Hypothalamus (tissue), 51 donors: ENCODE measurements at regions not wholly inside any gene's neighbourhood (a gene's known extent, or its start where the extent isn't known, plus 50 kb on each side); places are given as distances from the start of the nearest gene placed in this dataset.
"Not testable (repeated sequence)": the region's sequence is repeated elsewhere in the genome, so short reads cannot be mapped to it uniquely, and the experiment has no call there.

Experiments
- DNase-seq, 51 donors: peaks; one replicate each; lab custom pipeline; 2025; lab: John Stamatoyannopoulos, UW

- DNase-seq: no peak
These were observed 323.8 kb upstream of the ADCY2 start for GRCh38 chr5:7072188-7072587.

- DNase-seq: no peak
These were observed 322.3 kb upstream of the ADCY2 start for GRCh38 chr5:7073666-7074065.

- no peak for DNase-seq
These were observed 321.8 kb upstream of the ADCY2 start for GRCh38 chr5:7074176-7074575.

- no peak for DNase-seq
These were observed 320.5 kb upstream of the ADCY2 start for GRCh38 chr5:7075470-7075869.

GRCh38 chr5:7078101-7078500 is 317.8 kb upstream of the ADCY2 start:
- DNase-seq: no peak

GRCh38 chr5:7078901-7079300 is 317.0 kb upstream of the ADCY2 start:
- DNase-seq: peak in 3 of 51 donors; percentile 4 to 29 (median 13)

GRCh38 chr5:7080501-7080900 is 315.4 kb upstream of the ADCY2 start:
- DNase-seq: no peak

GRCh38 chr5:7087719-7088297 is 308.1 kb upstream of the ADCY2 start:
- no peak for DNase-seq

GRCh38 chr5:7088849-7089248 is 307.1 kb upstream of the ADCY2 start:
- DNase-seq: no peak

- DNase-seq: no peak
These were observed 301.3 kb upstream of the ADCY2 start for GRCh38 chr5:7094626-7095025.

- DNase-seq: no peak
These were observed 299.6 kb upstream of the ADCY2 start for GRCh38 chr5:7096294-7096693.

- no peak for DNase-seq
These were observed 290.6 kb upstream of the ADCY2 start for GRCh38 chr5:7105358-7105757.

GRCh38 chr5:7117961-7118360 is 278.0 kb upstream of the ADCY2 start:
- DNase-seq: no peak

GRCh38 chr5:7131680-7132079 is 264.3 kb upstream of the ADCY2 start:
- no peak for DNase-seq

GRCh38 chr5:7146886-7147285 is 249.1 kb upstream of the ADCY2 start:
- DNase-seq: no peak

- DNase-seq: no peak
These were observed 238.9 kb upstream of the ADCY2 start for GRCh38 chr5:7157083-7157482.

- no peak for DNase-seq
These were observed 226.6 kb upstream of the ADCY2 start for GRCh38 chr5:7169240-7169878.

- not testable (repeated sequence) for DNase-seq
These were observed 225.2 kb upstream of the ADCY2 start for GRCh38 chr5:7170785-7171184.

- DNase-seq: no peak
These were observed 216.6 kb upstream of the ADCY2 start for GRCh38 chr5:7179364-7179763.

- no peak for DNase-seq
These were observed 214.1 kb upstream of the ADCY2 start for GRCh38 chr5:7181841-7182240.

GRCh38 chr5:7185742-7186141 is 210.2 kb upstream of the ADCY2 start:
- DNase-seq: no peak

- no peak for DNase-seq
These were observed 209.1 kb upstream of the ADCY2 start for GRCh38 chr5:7186818-7187217.

- DNase-seq: no peak
These were observed 205.2 kb upstream of the ADCY2 start for GRCh38 chr5:7190712-7191250.
